ENCODE measurements at regions not wholly inside any gene's neighbourhood (a gene's known extent, or its start where the extent isn't known, plus 50 kb on each side); places are given as distances from the start of the nearest gene placed in this dataset.

GRCh38 chr11:71184421-71185210 is 67.8 kb downstream of the SHANK2 start:
- DNase-seq (ENCODE audit: extremely low spot score), result no peak
- WGBS, result 100% methylated on average over 5 of the region's 12 CpGs
- Histone ChIP-seq H3K9me3 (no peaks in the 10 kb centered on the region), H3K4me3 (no peak overlapping the region), H3K27me3 (peaks cover 0 to 7% (median 0%) of the 10 kb centered on the region in 4 donors), H3K36me3 (no peaks in the 10 kb centered on the region), H3K4me1 (no peaks in the 10 kb centered on the region), H3K27ac (replicated peaks in 1 of 4) (no peak overlapping the region)
- TF ChIP-seq POLR2AphosphoS5 (IDR thresholded peaks at IDR 0.05) (no peak), POLR2A (IDR thresholded peaks at IDR 0.05; ENCODE audit: low read depth) (no peak), CTCF (IDR thresholded peaks at IDR 0.05) (no peak), EP300 (IDR thresholded peaks at IDR 0.05) (no peak)
- intact Hi-C loops (cut with DNase I), result no loop called here

GRCh38 chr11:71183878-71184277 is 68.5 kb downstream of the SHANK2 start:
- DNase-seq (ENCODE audit: extremely low spot score), result no peak
- Histone ChIP-seq H3K4me3 (no peak overlapping the region), H3K27me3 (peaks cover 0 to 7% (median 0%) of the 10 kb centered on the region in 4 donors), H3K9me3 (no peaks in the 10 kb centered on the region), H3K27ac (replicated peaks in 1 of 4) (no peak overlapping the region), H3K36me3 (no peaks in the 10 kb centered on the region), H3K4me1 (no peaks in the 10 kb centered on the region)
- WGBS, result 86% methylated on average over 7 of the region's 10 CpGs
- intact Hi-C loops (cut with DNase I), result no loop called here
- TF ChIP-seq CTCF (IDR thresholded peaks at IDR 0.05) (no peak), POLR2A (IDR thresholded peaks at IDR 0.05; ENCODE audit: low read depth) (no peak), POLR2AphosphoS5 (IDR thresholded peaks at IDR 0.05) (no peak), EP300 (IDR thresholded peaks at IDR 0.05) (no peak)

GRCh38 chr11:71182791-71183677 is 69.3 kb downstream of the SHANK2 start:
- no peak for DNase-seq (ENCODE audit: extremely low spot score)
- intact Hi-C loops (cut with DNase I), result no loop called here
- Histone ChIP-seq H3K4me3 (no peak overlapping the region), H3K9me3 (no peaks in the 10 kb centered on the region), H3K27me3 (peaks cover 0 to 7% (median 0%) of the 10 kb centered on the region in 4 donors), H3K4me1 (no peaks in the 10 kb centered on the region), H3K27ac (replicated peaks in 1 of 4) (no peak overlapping the region), H3K36me3 (no peaks in the 10 kb centered on the region)
- TF ChIP-seq CTCF (IDR thresholded peaks at IDR 0.05) (no peak), POLR2AphosphoS5 (IDR thresholded peaks at IDR 0.05) (no peak), POLR2A (IDR thresholded peaks at IDR 0.05; ENCODE audit: low read depth) (no peak), EP300 (IDR thresholded peaks at IDR 0.05) (no peak)
- WGBS, result 79% methylated on average over 12 of the region's 14 CpGs

- 76% methylated on average over 13 of the region's 14 CpGs for WGBS
- peaks cover 0 to 12% (median 2%) of the 10 kb centered on the region in 4 donors for H3K9me3 ChIP-seq
- H3K27me3 ChIP-seq, result peaks cover 0 to 7% (median 0%) of the 10 kb centered on the region in 4 donors
- no peak overlapping the region for H3K27ac ChIP-seq (replicated peaks in 1 of 4)
- no peak overlapping the region for H3K4me3 ChIP-seq
- H3K36me3 ChIP-seq, result no peaks in the 10 kb centered on the region
- H3K4me1 ChIP-seq, result no peaks in the 10 kb centered on the region
- no peak for DNase-seq (ENCODE audit: extremely low spot score)
- intact Hi-C loops (cut with DNase I), result no loop called here
- TF ChIP-seq EP300 (IDR thresholded peaks at IDR 0.05) (no peak), CTCF (IDR thresholded peaks at IDR 0.05) (no peak), POLR2AphosphoS5 (IDR thresholded peaks at IDR 0.05) (no peak), POLR2A (IDR thresholded peaks at IDR 0.05; ENCODE audit: low read depth) (no peak)
Measured at GRCh38 chr11:71181566-71181965, 70.8 kb downstream of the SHANK2 start.
